ENCODE measurements at regions not wholly inside any gene's neighbourhood (a gene's known extent, or its start where the extent isn't known, plus 50 kb on each side); places are given as distances from the start of the nearest gene placed in this dataset.

DNA sequence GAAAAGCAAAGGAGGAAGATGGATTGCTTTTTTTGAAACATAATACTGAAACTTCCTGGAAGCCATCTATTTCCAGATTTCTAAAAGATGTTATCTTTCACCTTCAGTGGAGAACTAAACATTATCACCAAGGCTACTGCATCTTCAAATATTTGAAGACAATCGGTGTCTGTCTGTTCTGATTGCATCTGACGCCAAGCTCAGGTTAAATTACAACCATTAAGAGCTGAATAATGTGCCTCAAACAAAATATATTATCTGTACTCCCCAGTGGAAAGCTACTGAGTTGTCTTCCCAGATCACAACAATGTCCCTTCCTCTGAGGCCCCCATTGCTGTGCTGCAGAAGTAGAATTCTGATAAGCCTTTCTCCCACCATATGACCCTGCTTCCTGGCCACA lies 342.3 kb downstream of the PLK2 start:
- H3K9me3 ChIP-seq, result no peaks in the 10 kb centered on the region
- WGBS, 5 donors, result 19 to 47% (median 28%) methylated on average over 2 of the region's 2 CpGs
- H3K27me3 ChIP-seq, result no peaks in the 10 kb centered on the region
- peaks cover 0 to 10% (median 0%) of the 10 kb centered on the region in 4 donors for H3K4me1 ChIP-seq
- TF ChIP-seq, protein P1, sequence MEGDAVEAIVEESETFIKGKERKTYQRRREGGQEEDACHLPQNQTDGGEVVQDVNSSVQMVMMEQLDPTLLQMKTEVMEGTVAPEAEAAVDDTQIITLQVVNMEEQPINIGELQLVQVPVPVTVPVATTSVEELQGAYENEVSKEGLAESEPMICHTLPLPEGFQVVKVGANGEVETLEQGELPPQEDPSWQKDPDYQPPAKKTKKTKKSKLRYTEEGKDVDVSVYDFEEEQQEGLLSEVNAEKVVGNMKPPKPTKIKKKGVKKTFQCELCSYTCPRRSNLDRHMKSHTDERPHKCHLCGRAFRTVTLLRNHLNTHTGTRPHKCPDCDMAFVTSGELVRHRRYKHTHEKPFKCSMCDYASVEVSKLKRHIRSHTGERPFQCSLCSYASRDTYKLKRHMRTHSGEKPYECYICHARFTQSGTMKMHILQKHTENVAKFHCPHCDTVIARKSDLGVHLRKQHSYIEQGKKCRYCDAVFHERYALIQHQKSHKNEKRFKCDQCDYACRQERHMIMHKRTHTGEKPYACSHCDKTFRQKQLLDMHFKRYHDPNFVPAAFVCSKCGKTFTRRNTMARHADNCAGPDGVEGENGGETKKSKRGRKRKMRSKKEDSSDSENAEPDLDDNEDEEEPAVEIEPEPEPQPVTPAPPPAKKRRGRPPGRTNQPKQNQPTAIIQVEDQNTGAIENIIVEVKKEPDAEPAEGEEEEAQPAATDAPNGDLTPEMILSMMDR (IDR thresholded peaks at IDR 0.05), result no peak
- TF ChIP-seq POLR2AphosphoS5 (IDR thresholded peaks at IDR 0.05) (no peak), EP300 (IDR thresholded peaks at IDR 0.05) (no peak), POLR2A (IDR thresholded peaks at IDR 0.05) (no peak)
- DNase-seq, result no peak
- no peak overlapping the region for H3K27ac ChIP-seq
- H3K4me3 ChIP-seq, result no peak overlapping the region
- no peaks in the 10 kb centered on the region for H3K36me3 ChIP-seq
- intact Hi-C loops (cut with DNase I; ENCODE audit: low total_unique reads), result no loop called here

DNA sequence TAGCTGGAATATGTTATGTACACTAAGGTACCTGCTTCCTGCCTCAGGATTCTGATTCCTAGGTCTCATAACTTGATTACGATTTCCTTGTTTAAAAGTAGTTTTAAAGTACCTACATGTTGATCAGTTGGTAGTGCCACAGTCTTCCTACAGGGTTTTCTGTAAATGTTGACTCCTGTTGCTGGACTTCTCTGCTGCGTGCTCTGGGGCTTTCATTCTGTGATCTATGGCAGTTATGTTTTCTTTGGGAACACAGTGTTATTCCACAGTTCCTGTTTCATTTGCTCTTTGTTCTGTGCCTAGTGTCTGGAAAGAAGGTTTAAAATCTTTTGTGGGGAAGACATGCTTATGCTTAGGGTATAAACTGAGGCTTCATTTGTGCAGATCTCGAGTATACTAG lies 343.5 kb downstream of the PLK2 start:
- no peak for TF ChIP-seq EP300 (IDR thresholded peaks at IDR 0.05)
- TF ChIP-seq, protein P1 (IDR thresholded peaks at IDR 0.05), result no peak
- no peak for TF ChIP-seq POLR2A (IDR thresholded peaks at IDR 0.05)
- TF ChIP-seq POLR2AphosphoS5 (IDR thresholded peaks at IDR 0.05), result no peak
- H3K27me3 ChIP-seq, result no peaks in the 10 kb centered on the region
- intact Hi-C loops (cut with DNase I; ENCODE audit: low total_unique reads), result no loop called here
- H3K27ac ChIP-seq, result no peak overlapping the region
- H3K4me1 ChIP-seq, result peaks cover 0 to 10% (median 0%) of the 10 kb centered on the region in 4 donors
- WGBS, 5 donors, result 42 to 63% (median 50%) methylated on average over 3 of the region's 3 CpGs
- no peak for DNase-seq
- no peak overlapping the region for H3K4me3 ChIP-seq
- no peaks in the 10 kb centered on the region for H3K36me3 ChIP-seq
- H3K9me3 ChIP-seq, result no peaks in the 10 kb centered on the region

DNA sequence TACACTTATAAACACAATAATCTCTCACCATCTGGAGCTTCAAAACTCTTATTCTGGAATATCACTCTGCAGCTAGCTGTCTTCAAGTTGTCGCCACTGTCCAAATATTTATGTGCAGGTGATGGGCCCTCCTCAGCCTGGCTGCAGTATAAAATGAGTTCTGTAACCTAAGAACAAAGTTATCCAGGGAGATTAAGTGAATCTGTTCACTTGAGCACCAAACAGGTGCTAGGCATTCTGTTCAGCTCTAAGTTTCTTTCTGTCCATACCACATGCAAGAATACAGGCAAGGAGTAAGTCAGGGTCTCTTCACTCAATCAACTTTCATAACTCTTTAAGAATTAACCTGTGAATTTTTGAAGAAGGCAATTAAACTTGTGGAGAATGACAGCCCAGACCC lies 344.1 kb downstream of the PLK2 start:
- no peak overlapping the region for H3K27ac ChIP-seq
- no peak overlapping the region for H3K4me3 ChIP-seq
- DNase-seq, result no peak
- no peaks in the 10 kb centered on the region for H3K9me3 ChIP-seq
- TF ChIP-seq EP300 (IDR thresholded peaks at IDR 0.05), result no peak
- TF ChIP-seq, protein P1 (IDR thresholded peaks at IDR 0.05), result no peak
- H3K27me3 ChIP-seq, result no peaks in the 10 kb centered on the region
- no peaks in the 10 kb centered on the region for H3K36me3 ChIP-seq
- WGBS, 5 donors, result 67 to 74% (median 68%) methylated on average over 1 of the region's 1 CpG
- intact Hi-C loops (cut with DNase I; ENCODE audit: low total_unique reads), result no loop called here
- peaks cover 0 to 10% (median 0%) of the 10 kb centered on the region in 4 donors for H3K4me1 ChIP-seq

DNA sequence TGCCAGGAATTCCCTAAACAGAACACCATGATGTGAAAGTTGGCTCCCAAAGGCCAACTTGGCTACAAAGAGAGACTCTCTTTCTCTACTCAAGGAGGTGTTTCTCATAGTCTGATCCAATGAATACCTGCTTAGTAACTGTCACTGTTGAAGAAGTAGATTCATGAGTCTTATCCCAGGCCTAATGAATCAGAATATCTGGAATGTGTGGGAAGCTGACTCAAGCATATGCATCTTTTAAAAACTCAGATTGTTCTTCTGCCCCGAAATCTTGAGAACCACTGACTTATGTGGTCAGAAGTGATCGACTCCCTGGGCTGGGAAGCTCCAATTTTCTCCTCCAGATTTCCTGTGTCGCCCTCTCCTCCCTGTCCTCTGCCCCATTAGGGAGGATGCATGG lies 345.6 kb downstream of the PLK2 start:
- H3K9me3 ChIP-seq, result no peaks in the 10 kb centered on the region
- 88 to 94% (median 90%) methylated on average over 3 of the region's 3 CpGs for WGBS, 5 donors
- no peaks in the 10 kb centered on the region for H3K36me3 ChIP-seq
- no peak overlapping the region for H3K4me3 ChIP-seq
- intact Hi-C loops (cut with DNase I; ENCODE audit: low total_unique reads), result no loop called here
- no peak overlapping the region for H3K27ac ChIP-seq
- no peaks in the 10 kb centered on the region for H3K27me3 ChIP-seq
- H3K4me1 ChIP-seq, result peaks cover 0 to 10% (median 0%) of the 10 kb centered on the region in 4 donors
- no peak for DNase-seq
- no peak for TF ChIP-seq POLR2A (IDR thresholded peaks at IDR 0.05)

DNA sequence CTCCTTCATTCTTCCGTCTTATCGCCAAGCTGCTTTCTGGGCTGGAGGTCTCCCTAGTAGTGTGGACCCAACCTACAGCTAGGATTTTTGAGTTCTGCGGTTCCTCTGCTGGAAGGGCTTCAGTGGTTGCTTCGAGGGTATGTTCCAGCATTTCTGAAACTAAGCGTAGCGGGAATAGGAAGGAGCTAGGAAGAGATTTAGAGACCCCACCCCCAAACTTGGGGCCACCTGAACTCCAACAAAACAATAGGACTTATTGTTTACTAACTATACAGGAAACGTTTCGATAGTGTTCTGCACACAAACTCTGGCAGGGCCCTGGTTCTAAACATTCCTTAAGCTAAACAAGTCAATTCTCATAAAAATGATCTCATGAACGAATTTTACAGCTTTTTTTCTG lies 346.7 kb downstream of the PLK2 start:
- TF ChIP-seq, protein P1 (IDR thresholded peaks at IDR 0.05), result no peak
- no peak for TF ChIP-seq POLR2A (IDR thresholded peaks at IDR 0.05)
- TF ChIP-seq POLR2AphosphoS5 (IDR thresholded peaks at IDR 0.05), result no peak
- no peak for TF ChIP-seq EP300 (IDR thresholded peaks at IDR 0.05)
- Histone ChIP-seq H3K27me3 (no peaks in the 10 kb centered on the region), H3K9me3 (no peaks in the 10 kb centered on the region), H3K36me3 (no peaks in the 10 kb centered on the region), H3K27ac (no peak overlapping the region), H3K4me1 (peaks cover 0 to 10% (median 0%) of the 10 kb centered on the region in 4 donors), H3K4me3 (no peak overlapping the region)
- 74 to 81% (median 76%) methylated on average over 9 of the region's 9 CpGs for WGBS, 5 donors
- intact Hi-C loops (cut with DNase I; ENCODE audit: low total_unique reads), result no loop called here
- DNase-seq, result no peak

Measured in stomach (tissue), 8 donors.